ENCODE measurements at regions not wholly inside any gene's neighbourhood (a gene's known extent, or its start where the extent isn't known, plus 50 kb on each side); places are given as distances from the start of the nearest gene placed in this dataset.

DNA sequence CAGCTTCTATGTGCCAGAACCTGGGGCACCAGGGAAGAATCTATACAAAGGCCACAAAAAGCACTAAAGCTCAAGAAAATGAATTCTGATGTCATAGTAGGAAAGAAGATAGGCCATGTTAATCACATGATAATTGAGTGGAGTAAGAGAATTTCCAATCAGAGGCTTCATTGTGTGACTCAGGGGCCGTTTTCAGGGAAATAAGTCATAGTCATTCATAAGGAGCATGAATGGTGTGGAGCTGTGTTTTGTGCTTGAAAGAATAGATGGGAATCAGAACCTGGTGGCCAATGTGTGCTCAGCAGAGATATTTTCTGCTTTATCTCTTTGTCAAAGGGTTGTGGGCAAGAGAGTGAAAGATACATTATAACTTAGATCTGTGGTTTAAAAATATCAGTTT is 102.4 kb upstream of the ZDHHC15 start:
- no peaks in the 10 kb centered on the region for H3K36me3 ChIP-seq (ENCODE audit: control insufficient read depth in 2 of 2, insufficient read depth in 1 of 2, low read length in 2 of 2)
- ChIA-PET POLR2A (no interaction called here), CTCF (no interaction called here)
- TF ChIP-seq ZNF324 (tag by site-specific recombination; IDR thresholded peaks at IDR 0.05) (no peak), ZEB2 (tag by site-specific recombination; IDR thresholded peaks at IDR 0.05) (no peak), ZNF596 (tag by site-specific recombination; IDR thresholded peaks at IDR 0.05) (no peak), ZNF529 (tag by site-specific recombination; IDR thresholded peaks at IDR 0.05; ENCODE audit: insufficient replicate concordance) (no peak), ZNF843 (tag by site-specific recombination; IDR thresholded peaks at IDR 0.05) (no peak), ZNF48 (tag by site-specific recombination; IDR thresholded peaks at IDR 0.05) (no peak), ZNF2 (tag by site-specific recombination; IDR thresholded peaks at IDR 0.05) (no peak)
- TF ChIP-seq, protein P1, sequence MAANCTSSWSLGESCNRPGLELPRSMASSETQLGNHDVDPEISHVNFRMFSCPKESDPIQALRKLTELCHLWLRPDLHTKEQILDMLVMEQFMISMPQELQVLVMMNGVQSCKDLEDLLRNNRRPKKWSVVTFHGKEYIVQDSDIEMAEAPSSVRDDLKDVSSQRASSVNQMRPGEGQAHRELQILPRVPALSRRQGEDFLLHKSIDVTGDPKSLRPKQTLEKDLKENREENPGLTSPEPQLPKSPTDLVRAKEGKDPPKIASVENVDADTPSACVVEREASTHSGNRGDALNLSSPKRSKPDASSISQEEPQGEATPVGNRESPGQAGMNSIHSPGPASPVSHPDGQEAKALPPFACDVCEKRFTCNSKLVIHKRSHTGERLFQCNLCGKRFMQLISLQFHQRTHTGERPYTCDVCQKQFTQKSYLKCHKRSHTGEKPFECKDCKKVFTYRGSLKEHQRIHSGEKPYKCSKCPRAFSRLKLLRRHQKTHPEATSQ (tag by site-specific recombination; IDR thresholded peaks at IDR 0.05) = no peak
- TF ChIP-seq, protein P2, sequence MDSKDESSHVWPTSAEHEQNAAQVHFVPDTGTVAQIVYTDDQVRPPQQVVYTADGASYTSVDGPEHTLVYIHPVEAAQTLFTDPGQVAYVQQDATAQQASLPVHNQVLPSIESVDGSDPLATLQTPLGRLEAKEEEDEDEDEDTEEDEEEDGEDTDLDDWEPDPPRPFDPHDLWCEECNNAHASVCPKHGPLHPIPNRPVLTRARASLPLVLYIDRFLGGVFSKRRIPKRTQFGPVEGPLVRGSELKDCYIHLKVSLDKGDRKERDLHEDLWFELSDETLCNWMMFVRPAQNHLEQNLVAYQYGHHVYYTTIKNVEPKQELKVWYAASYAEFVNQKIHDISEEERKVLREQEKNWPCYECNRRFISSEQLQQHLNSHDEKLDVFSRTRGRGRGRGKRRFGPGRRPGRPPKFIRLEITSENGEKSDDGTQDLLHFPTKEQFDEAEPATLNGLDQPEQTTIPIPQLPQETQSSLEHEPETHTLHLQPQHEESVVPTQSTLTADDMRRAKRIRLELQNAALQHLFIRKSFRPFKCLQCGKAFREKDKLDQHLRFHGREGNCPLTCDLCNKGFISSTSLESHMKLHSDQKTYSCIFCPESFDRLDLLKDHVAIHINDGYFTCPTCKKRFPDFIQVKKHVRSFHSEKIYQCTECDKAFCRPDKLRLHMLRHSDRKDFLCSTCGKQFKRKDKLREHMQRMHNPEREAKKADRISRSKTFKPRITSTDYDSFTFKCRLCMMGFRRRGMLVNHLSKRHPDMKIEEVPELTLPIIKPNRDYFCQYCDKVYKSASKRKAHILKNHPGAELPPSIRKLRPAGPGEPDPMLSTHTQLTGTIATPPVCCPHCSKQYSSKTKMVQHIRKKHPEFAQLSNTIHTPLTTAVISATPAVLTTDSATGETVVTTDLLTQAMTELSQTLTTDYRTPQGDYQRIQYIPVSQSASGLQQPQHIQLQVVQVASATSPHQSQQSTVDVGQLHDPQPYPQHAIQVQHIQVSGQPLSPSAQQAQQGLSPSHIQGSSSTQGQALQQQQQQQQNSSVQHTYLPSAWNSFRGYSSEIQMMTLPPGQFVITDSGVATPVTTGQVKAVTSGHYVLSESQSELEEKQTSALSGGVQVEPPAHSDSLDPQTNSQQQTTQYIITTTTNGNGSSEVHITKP (tag by site-specific recombination; IDR thresholded peaks at IDR 0.05) = no peak
- H3K4me3 ChIP-seq (ENCODE audit: low read depth, low read length) = no peak overlapping the region
- H3K27ac ChIP-seq (ENCODE audit: extremely low read depth, low read depth, low read length) = no peak overlapping the region
- no peaks in the 10 kb centered on the region; the same call in 1 of the 2 replicates for H3K9me3 ChIP-seq (ENCODE audit: control insufficient read depth, insufficient read depth, low read depth, low read length)
- no peaks in the 10 kb centered on the region for H3K4me1 ChIP-seq (ENCODE audit: control insufficient read depth, insufficient read depth, low read length)

DNA sequence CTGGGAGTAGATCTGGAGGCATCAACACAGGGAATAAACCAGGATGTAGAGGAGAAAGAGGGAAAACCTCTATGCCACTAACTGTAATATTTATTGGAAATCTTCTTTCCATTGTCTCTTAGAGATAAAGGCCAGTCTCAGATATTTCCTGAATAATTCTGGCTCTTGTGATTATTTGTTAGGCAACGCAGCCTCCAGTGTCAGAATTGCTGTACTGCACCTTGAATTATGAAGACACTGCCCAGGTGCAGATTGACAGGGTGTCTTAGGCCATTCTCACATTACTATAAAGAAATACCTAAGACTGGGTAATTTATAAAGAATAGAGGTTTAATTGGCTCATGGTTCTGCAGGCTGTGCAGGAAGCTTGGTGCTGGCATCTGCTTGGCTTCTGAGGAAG is 100.7 kb upstream of the ZDHHC15 start:
- H3K27ac ChIP-seq (ENCODE audit: extremely low read depth, low read depth, low read length) = no peak overlapping the region
- ChIA-PET POLR2A (no interaction called here), CTCF (no interaction called here)
- no peaks in the 10 kb centered on the region; the same call in 1 of the 2 replicates for H3K9me3 ChIP-seq (ENCODE audit: control insufficient read depth, insufficient read depth, low read depth, low read length)
- H3K4me1 ChIP-seq (ENCODE audit: control insufficient read depth, insufficient read depth, low read length) = no peaks in the 10 kb centered on the region
- no peaks in the 10 kb centered on the region for H3K36me3 ChIP-seq (ENCODE audit: control insufficient read depth in 2 of 2, insufficient read depth in 1 of 2, low read length in 2 of 2)
- H3K4me3 ChIP-seq (ENCODE audit: low read depth, low read length) = no peak overlapping the region
- TF ChIP-seq ZNF155 (tag by site-specific recombination; IDR thresholded peaks at IDR 0.05) (no peak), ZNF830 (tag by site-specific recombination; IDR thresholded peaks at IDR 0.05; ENCODE audit: low read depth) (no peak), GLIS2 (tag by site-specific recombination; IDR thresholded peaks at IDR 0.05) (no peak), SCRT2 (tag by site-specific recombination; IDR thresholded peaks at IDR 0.05) (no peak), SP3 (tag by site-specific recombination; IDR thresholded peaks at IDR 0.05) (no peak), ZNF16 (tag by site-specific recombination; IDR thresholded peaks at IDR 0.05; ENCODE audit: low read depth) (no peak), ZNF707 (tag by site-specific recombination; IDR thresholded peaks at IDR 0.05) (no peak), ZNF629 (tag by site-specific recombination; IDR thresholded peaks at IDR 0.05) (no peak), ZNF677 (tag by site-specific recombination; IDR thresholded peaks at IDR 0.05) (no peak), ZNF423 (tag by site-specific recombination; IDR thresholded peaks at IDR 0.05) (no peak)
- TF ChIP-seq, protein P3, sequence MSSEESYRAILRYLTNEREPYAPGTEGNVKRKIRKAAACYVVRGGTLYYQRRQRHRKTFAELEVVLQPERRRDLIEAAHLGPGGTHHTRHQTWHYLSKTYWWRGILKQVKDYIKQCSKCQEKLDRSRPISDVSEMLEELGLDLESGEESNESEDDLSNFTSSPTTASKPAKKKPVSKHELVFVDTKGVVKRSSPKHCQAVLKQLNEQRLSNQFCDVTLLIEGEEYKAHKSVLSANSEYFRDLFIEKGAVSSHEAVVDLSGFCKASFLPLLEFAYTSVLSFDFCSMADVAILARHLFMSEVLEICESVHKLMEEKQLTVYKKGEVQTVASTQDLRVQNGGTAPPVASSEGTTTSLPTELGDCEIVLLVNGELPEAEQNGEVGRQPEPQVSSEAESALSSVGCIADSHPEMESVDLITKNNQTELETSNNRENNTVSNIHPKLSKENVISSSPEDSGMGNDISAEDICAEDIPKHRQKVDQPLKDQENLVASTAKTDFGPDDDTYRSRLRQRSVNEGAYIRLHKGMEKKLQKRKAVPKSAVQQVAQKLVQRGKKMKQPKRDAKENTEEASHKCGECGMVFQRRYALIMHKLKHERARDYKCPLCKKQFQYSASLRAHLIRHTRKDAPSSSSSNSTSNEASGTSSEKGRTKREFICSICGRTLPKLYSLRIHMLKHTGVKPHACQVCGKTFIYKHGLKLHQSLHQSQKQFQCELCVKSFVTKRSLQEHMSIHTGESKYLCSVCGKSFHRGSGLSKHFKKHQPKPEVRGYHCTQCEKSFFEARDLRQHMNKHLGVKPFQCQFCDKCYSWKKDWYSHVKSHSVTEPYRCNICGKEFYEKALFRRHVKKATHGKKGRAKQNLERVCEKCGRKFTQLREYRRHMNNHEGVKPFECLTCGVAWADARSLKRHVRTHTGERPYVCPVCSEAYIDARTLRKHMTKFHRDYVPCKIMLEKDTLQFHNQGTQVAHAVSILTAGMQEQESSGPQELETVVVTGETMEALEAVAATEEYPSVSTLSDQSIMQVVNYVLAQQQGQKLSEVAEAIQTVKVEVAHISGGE (tag by site-specific recombination; conservative IDR thresholded peaks at IDR 0.05; ENCODE audit: low read depth) = no peak
- TF ChIP-seq, protein P4, sequence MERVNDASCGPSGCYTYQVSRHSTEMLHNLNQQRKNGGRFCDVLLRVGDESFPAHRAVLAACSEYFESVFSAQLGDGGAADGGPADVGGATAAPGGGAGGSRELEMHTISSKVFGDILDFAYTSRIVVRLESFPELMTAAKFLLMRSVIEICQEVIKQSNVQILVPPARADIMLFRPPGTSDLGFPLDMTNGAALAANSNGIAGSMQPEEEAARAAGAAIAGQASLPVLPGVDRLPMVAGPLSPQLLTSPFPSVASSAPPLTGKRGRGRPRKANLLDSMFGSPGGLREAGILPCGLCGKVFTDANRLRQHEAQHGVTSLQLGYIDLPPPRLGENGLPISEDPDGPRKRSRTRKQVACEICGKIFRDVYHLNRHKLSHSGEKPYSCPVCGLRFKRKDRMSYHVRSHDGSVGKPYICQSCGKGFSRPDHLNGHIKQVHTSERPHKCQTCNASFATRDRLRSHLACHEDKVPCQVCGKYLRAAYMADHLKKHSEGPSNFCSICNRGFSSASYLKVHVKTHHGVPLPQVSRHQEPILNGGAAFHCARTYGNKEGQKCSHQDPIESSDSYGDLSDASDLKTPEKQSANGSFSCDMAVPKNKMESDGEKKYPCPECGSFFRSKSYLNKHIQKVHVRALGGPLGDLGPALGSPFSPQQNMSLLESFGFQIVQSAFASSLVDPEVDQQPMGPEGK (tag by site-specific recombination; IDR thresholded peaks at IDR 0.05) = no peak
- TF ChIP-seq, protein P5, sequence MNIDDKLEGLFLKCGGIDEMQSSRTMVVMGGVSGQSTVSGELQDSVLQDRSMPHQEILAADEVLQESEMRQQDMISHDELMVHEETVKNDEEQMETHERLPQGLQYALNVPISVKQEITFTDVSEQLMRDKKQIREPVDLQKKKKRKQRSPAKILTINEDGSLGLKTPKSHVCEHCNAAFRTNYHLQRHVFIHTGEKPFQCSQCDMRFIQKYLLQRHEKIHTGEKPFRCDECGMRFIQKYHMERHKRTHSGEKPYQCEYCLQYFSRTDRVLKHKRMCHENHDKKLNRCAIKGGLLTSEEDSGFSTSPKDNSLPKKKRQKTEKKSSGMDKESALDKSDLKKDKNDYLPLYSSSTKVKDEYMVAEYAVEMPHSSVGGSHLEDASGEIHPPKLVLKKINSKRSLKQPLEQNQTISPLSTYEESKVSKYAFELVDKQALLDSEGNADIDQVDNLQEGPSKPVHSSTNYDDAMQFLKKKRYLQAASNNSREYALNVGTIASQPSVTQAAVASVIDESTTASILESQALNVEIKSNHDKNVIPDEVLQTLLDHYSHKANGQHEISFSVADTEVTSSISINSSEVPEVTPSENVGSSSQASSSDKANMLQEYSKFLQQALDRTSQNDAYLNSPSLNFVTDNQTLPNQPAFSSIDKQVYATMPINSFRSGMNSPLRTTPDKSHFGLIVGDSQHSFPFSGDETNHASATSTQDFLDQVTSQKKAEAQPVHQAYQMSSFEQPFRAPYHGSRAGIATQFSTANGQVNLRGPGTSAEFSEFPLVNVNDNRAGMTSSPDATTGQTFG (tag by site-specific recombination; IDR thresholded peaks at IDR 0.05; ENCODE audit: borderline replicate concordance) = no peak

Measured in HEK293 (cell line).